ENCODE measurements at regions not wholly inside any gene's neighbourhood (a gene's known extent, or its start where the extent isn't known, plus 50 kb on each side); places are given as distances from the start of the nearest gene placed in this dataset.

DNA sequence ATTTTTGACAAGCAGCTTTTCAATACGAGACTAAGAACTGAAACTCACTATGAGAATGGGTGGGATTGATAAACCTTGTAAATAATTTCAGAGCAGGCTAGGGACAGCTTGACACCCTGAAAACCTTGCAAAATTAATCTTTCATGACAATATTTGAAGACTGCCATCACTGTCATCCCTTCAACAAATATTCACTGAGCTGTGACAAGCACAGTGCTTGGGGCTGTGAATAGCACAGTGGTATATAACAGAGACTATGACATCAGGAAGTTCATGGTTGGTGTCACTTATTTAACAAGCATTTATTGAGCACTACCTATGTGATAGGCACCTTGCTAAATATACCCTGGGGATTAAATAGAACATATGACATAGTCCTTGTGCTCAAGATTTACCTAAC is 741.0 kb upstream of the RIOK2 start:
- Histone ChIP-seq H3K4me1 (ENCODE audit: control insufficient read depth in 1 of 2, insufficient read depth in 2 of 2, low read length in 2 of 2) (no peaks in the 10 kb centered on the region), H3K9me3 (replicated peaks in 1 of 2; ENCODE audit: control insufficient read depth in 1 of 2, insufficient read depth in 1 of 2, low read length in 2 of 2) (no peaks in the 10 kb centered on the region), H3K27me3 (ENCODE audit: control insufficient read depth in 2 of 2, insufficient read depth in 2 of 2, low read length in 2 of 2) (no peaks in the 10 kb centered on the region), H2AFZ (ENCODE audit: insufficient read depth, low read depth, low read length, poor library complexity, severe bottlenecking) (no peak overlapping the region), H3K4me2 (replicated peaks; ENCODE audit: extremely low read depth, low read length, poor library complexity, severe bottlenecking) (no peak overlapping the region), H3K79me2 (ENCODE audit: insufficient read depth, low read length) (no peaks in the 10 kb centered on the region), H3K9ac (ENCODE audit: insufficient read depth, low read length, poor library complexity, severe bottlenecking) (no peak overlapping the region), H4K20me1 (ENCODE audit: insufficient read depth, low read length) (no peaks in the 10 kb centered on the region), H3K27ac (ENCODE audit: low read depth in 1 of 2, low read length in 2 of 2) (no peak overlapping the region), H3K36me3 (replicated peaks in 1 of 2; ENCODE audit: control insufficient read depth in 1 of 2, insufficient read depth in 2 of 2, low read length in 2 of 2) (no peaks in the 10 kb centered on the region), H3K4me3 (replicated peaks in 1 of 3; ENCODE audit: low read depth in 2 of 3, low read length in 3 of 3) (no peak overlapping the region)
- H3K9me3 Mint-ChIP-seq = peaks cover 0 to 6% (median 0%) of the 10 kb centered on the region in 7 donors
- no peak overlapping the region for H3K4me3 Mint-ChIP-seq
- no peak for TF ChIP-seq CTCF (IDR thresholded peaks at IDR 0.05)
- intact Hi-C loops (cut with micrococcal nuclease) = no loop called here
- no peak overlapping the region for H3K27ac Mint-ChIP-seq
- H3K4me1 Mint-ChIP-seq = no peaks in the 10 kb centered on the region
- H3K27me3 Mint-ChIP-seq (ENCODE audit: low read depth in 3 of 3) = no peaks in the 10 kb centered on the region
- no peaks in the 10 kb centered on the region for H3K36me3 Mint-ChIP-seq
- no peak for DNase-seq
- no CpG with 5 or more reads among the region's 1 CpG for WGBS (ENCODE audit: insufficient coverage)

- H3K4me3 ChIP-seq (replicated peaks in 1 of 3; ENCODE audit: low read depth in 2 of 3, low read length in 3 of 3) = no peak overlapping the region
- no peaks in the 10 kb centered on the region for H3K36me3 Mint-ChIP-seq
Observed at GRCh38 chr5:97929383-97929782, 746.3 kb upstream of the RIOK2 start.

More at GRCh38 chr5:97929383-97929782, 746.3 kb upstream of the RIOK2 start:
- no peak overlapping the region for H3K4me3 Mint-ChIP-seq
- H3K27me3 Mint-ChIP-seq (ENCODE audit: low read depth in 3 of 3) = peaks cover 0 to 2% (median 0%) of the 10 kb centered on the region in 3 donors
- H2AFZ ChIP-seq (ENCODE audit: insufficient read depth, low read depth, low read length, poor library complexity, severe bottlenecking) = no peak overlapping the region
- intact Hi-C loops (cut with micrococcal nuclease) = no loop called here
- no peaks in the 10 kb centered on the region for H3K4me1 Mint-ChIP-seq
- H3K27ac Mint-ChIP-seq = no peak overlapping the region
- DNase-seq = no peak
- H3K9me3 Mint-ChIP-seq = peaks cover 0 to 4% (median 0%) of the 10 kb centered on the region in 7 donors
- H4K20me1 ChIP-seq (ENCODE audit: insufficient read depth, low read length) = no peaks in the 10 kb centered on the region
- H3K27me3 ChIP-seq (ENCODE audit: control insufficient read depth in 2 of 2, insufficient read depth in 2 of 2, low read length in 2 of 2) = no peaks in the 10 kb centered on the region
- H3K36me3 ChIP-seq (replicated peaks in 1 of 2; ENCODE audit: control insufficient read depth in 1 of 2, insufficient read depth in 2 of 2, low read length in 2 of 2) = no peaks in the 10 kb centered on the region
- H3K4me2 ChIP-seq (replicated peaks; ENCODE audit: extremely low read depth, low read length, poor library complexity, severe bottlenecking) = no peak overlapping the region
- TF ChIP-seq CTCF (IDR thresholded peaks at IDR 0.05) = no peak
- no peak overlapping the region for H3K27ac ChIP-seq (ENCODE audit: low read depth in 1 of 2, low read length in 2 of 2)
- no peak overlapping the region for H3K9ac ChIP-seq (ENCODE audit: insufficient read depth, low read length, poor library complexity, severe bottlenecking)
- no peaks in the 10 kb centered on the region for H3K9me3 ChIP-seq (replicated peaks in 1 of 2; ENCODE audit: control insufficient read depth in 1 of 2, insufficient read depth in 1 of 2, low read length in 2 of 2)
- no peaks in the 10 kb centered on the region for H3K79me2 ChIP-seq (ENCODE audit: insufficient read depth, low read length)
- H3K4me1 ChIP-seq (ENCODE audit: control insufficient read depth in 1 of 2, insufficient read depth in 2 of 2, low read length in 2 of 2) = no peaks in the 10 kb centered on the region
- WGBS (ENCODE audit: insufficient coverage) = no CpG with 5 or more reads among the region's 1 CpG
